PC-3 (cell line): ENCODE measurements at regions not wholly inside any gene's neighbourhood (a gene's known extent, or its start where the extent isn't known, plus 50 kb on each side); places are given as distances from the start of the nearest gene placed in this dataset.

Experiments
- ATAC-seq: fragments of 200-7000 bp; cut with Tn5 transposase; 2 replicates; pipeline ENCODE4 v1.9.1; 2020; ENCODE audit warnings: mild to moderate bottlenecking, moderate library complexity
- BruUV-seq: library from RNA; stranded (reverse); fragments of 400-500 nt; replicated peaks from 2 replicates; lab custom pipeline; 2021; lab: Mats Ljungman, UMichigan
- CTCF ChIA-PET: fragments of 300-600 bp; sonication (Branson Sonifier 250); formaldehyde crosslinking; loops from one replicate; lab custom pipeline; 2022; ENCODE audit warnings: antibody characterized with exemption; lab: Charles Lee
- POLR2A ChIA-PET: fragments of 300-600 bp; sonication (Branson Sonifier 250); formaldehyde crosslinking; loops from one replicate; lab custom pipeline; 2022; ENCODE audit warnings: antibody characterized with exemption; ENCODE audit not compliant: unreplicated experiment; lab: Charles Lee
- DNase-seq: peaks from one replicate; pipeline ENCODE4 v3.0.0-alpha.2; 2015
- H2AFZ ChIP-seq: fragments of 300-600 bp; sonication (generic); 2 replicates; pipeline ENCODE4 v1.6.0; 2016; ENCODE audit warnings: antibody characterized with exemption, low read length
- H3F3A ChIP-seq: fragments of 300-600 bp; sonication (generic); one replicate; pipeline ENCODE4 v1.6.0; 2017; ENCODE audit warnings: antibody characterized with exemption, low read length, control low read depth, mild to moderate bottlenecking; ENCODE audit not compliant: unreplicated experiment
- H3K27ac ChIP-seq: fragments of 300-600 bp; sonication (generic); 2 replicates; pipeline ENCODE4 v1.5.1; 2016; ENCODE audit warnings: mild to moderate bottlenecking, low read length
- H3K27me3 ChIP-seq: fragments of 300-600 bp; sonication (generic); 2 replicates; pipeline ENCODE4 v1.6.1; 2016; ENCODE audit warnings: low read length, mixed read lengths
- H3K36me3 ChIP-seq: fragments of 300-600 bp; sonication (generic); 2 replicates; pipeline ENCODE4 v1.6.1; 2016; ENCODE audit warnings: low read depth, mixed run types, low read length, mixed read lengths
- H3K4me1 ChIP-seq: fragments of 300-600 bp; sonication (generic); 2 replicates; pipeline ENCODE4 v1.5.1; 2016; ENCODE audit warnings: low read length; ENCODE audit not compliant: insufficient read depth
- H3K4me2 ChIP-seq: fragments of 300-600 bp; sonication (generic); 2 replicates; pipeline ENCODE4 v1.6.0; 2016; ENCODE audit warnings: low read length
- H3K4me3 ChIP-seq: fragments of 300-600 bp; sonication (generic); 2 replicates; pipeline ENCODE4 v1.5.1; 2016; ENCODE audit warnings: mild to moderate bottlenecking, low read length, mixed read lengths
- H3K79me2 ChIP-seq: fragments of 300-600 bp; sonication (generic); 2 replicates; pipeline ENCODE4 v1.6.1; 2017; ENCODE audit warnings: low read length, mixed read lengths
- H3K9ac ChIP-seq: fragments of 300-600 bp; sonication (generic); 2 replicates; pipeline ENCODE4 v1.6.0; 2016; ENCODE audit warnings: mild to moderate bottlenecking, low read length
- H3K9me2 ChIP-seq: fragments of 300-600 bp; sonication (generic); replicated peaks from 2 replicates; pipeline ENCODE4 v1.6.1; 2016; ENCODE audit warnings: mixed run types, low read length, mixed read lengths
- H3K9me3 ChIP-seq: fragments of 300-600 bp; sonication (generic); 2 replicates; pipeline ENCODE4 v1.6.1; 2016; ENCODE audit warnings: low read length, mixed read lengths
- H4K20me1 ChIP-seq: fragments of 300-600 bp; sonication (generic); 2 replicates; pipeline ENCODE4 v1.6.1; 2016; ENCODE audit warnings: low read length, mixed read lengths
- CTCF ChIP-seq: fragments of 300-600 bp; sonication (generic); conservative IDR thresholded peaks from 2 replicates; pipeline ENCODE4 v1.5.1; 2017; ENCODE audit warnings: antibody characterized with exemption, low read depth, mild to moderate bottlenecking, low read length
- EZH2 ChIP-seq: fragments of 300-600 bp; sonication (generic); IDR thresholded peaks from one replicate; pipeline ENCODE4 v1.6.1; 2017; ENCODE audit warnings: antibody characterized with exemption, mild to moderate bottlenecking, low read length; ENCODE audit not compliant: unreplicated experiment
- EZH2phosphoT487 ChIP-seq: fragments of 300-600 bp; sonication (generic); IDR thresholded peaks from 2 replicates; pipeline ENCODE4 v1.6.1; 2018; ENCODE audit warnings: mild to moderate bottlenecking, antibody characterized with exemption, low read length, borderline replicate concordance
- intact Hi-C: fragments of 100-400 bp; cut with micrococcal nuclease; formaldehyde crosslinking; loops from 2 replicates; pipeline ENCODE4 v1.9.0; 2023

GRCh38 chr2:65730186-65730585 is 297.8 kb upstream of the SPRED2 start:
- H3K4me1 ChIP-seq: peaks cover 34% of the 10 kb centered on the region
- H2AFZ ChIP-seq: no peak overlapping the region
- H3K4me3 ChIP-seq: no peak overlapping the region
- TF ChIP-seq EZH2phosphoT487: no peak
- no peak for TF ChIP-seq EZH2
- TF ChIP-seq CTCF: no peak
- DNase-seq: peak; percentile 87
- H3K9ac ChIP-seq: no peak overlapping the region
- no peaks in the 10 kb centered on the region; the same call in 1 of the 2 replicates for H3K27me3 ChIP-seq
- H3K4me2 ChIP-seq: peak overlapping the region; percentile 32
- H3K9me2 ChIP-seq: 0 out of 2 replicates have a peak, but pooled peaks cover 3% of the 10 kb centered on the region
- no peaks in the 10 kb centered on the region for H3K79me2 ChIP-seq
- H3K27ac ChIP-seq: peak overlapping the region; percentile 55
- no peaks in the 10 kb centered on the region for H3F3A ChIP-seq
- H4K20me1 ChIP-seq: no peaks in the 10 kb centered on the region
- ChIA-PET CTCF (interaction anchor here (1.5 kb wide), 1 partner anchor 90 kb away, joined by 5 read pairs; no protein-coding TSS in a partner anchor), POLR2A (interaction anchor here (0.6 kb wide), 1 partner anchor 785 kb away, joined by 4 read pairs; no protein-coding TSS in a partner anchor)
- H3K36me3 ChIP-seq: no peaks in the 10 kb centered on the region
- BruUV-seq: no TSS peak
- no peaks in the 10 kb centered on the region for H3K9me3 ChIP-seq
- peak; percentile 41 for ATAC-seq
- intact Hi-C loops: no loop called here

- no peaks in the 10 kb centered on the region for H3K9me3 ChIP-seq
- H2AFZ ChIP-seq: no peak overlapping the region
- H3K36me3 ChIP-seq: no peaks in the 10 kb centered on the region
- no TSS peak for BruUV-seq
- CTCF ChIA-PET: interaction anchor here (1.5 kb wide), 1 partner anchor 89 kb away, joined by 5 read pairs; no protein-coding TSS in a partner anchor
- H3K79me2 ChIP-seq: no peaks in the 10 kb centered on the region
- no peak overlapping the region for H3K9ac ChIP-seq
- H3K27me3 ChIP-seq: no peaks in the 10 kb centered on the region; the same call in 1 of the 2 replicates
- TF ChIP-seq CTCF (no peak), EZH2phosphoT487 (no peak), EZH2 (no peak)
- H4K20me1 ChIP-seq: no peaks in the 10 kb centered on the region
- H3K9me2 ChIP-seq: 0 out of 2 replicates have a peak, but pooled peaks cover 3% of the 10 kb centered on the region
- intact Hi-C loops: loop anchor here (2.0 to 10.0 kb wide), 2 partner anchors 66 to 846 kb away; no protein-coding TSS in a partner anchor
- no peaks in the 10 kb centered on the region for H3F3A ChIP-seq
- H3K4me3 ChIP-seq: no peak overlapping the region
- ATAC-seq (peak; percentile 7; the same call in 1 of the 2 replicates), DNase-seq (no peak)
- POLR2A ChIA-PET: no interaction called here
- H3K4me1 ChIP-seq: peaks cover 43% of the 10 kb centered on the region
- H3K27ac ChIP-seq: peak overlapping the region; percentile 55
- peak overlapping the region; percentile 32 for H3K4me2 ChIP-seq
Observed at GRCh38 chr2:65729246-65729645, 296.8 kb upstream of the SPRED2 start.

- Histone ChIP-seq H3K9me2 (0 out of 2 replicates have a peak, but pooled peaks cover 7% of the 10 kb centered on the region), H3K4me2 (peak overlapping the region; percentile 47), H3K36me3 (no peaks in the 10 kb centered on the region), H3K27me3 (no peaks in the 10 kb centered on the region; the same call in 1 of the 2 replicates), H3K27ac (peak overlapping the region; percentile 55), H3K9me3 (no peaks in the 10 kb centered on the region), H2AFZ (no peak overlapping the region), H3K79me2 (no peaks in the 10 kb centered on the region), H3K9ac (no peak overlapping the region), H4K20me1 (no peaks in the 10 kb centered on the region), H3K4me3 (no peak overlapping the region), H3K4me1 (peaks cover 49% of the 10 kb centered on the region), H3F3A (no peaks in the 10 kb centered on the region)
- ATAC-seq (peak; percentile 90), DNase-seq (peak; percentile 95)
- no TSS peak for BruUV-seq
- no peak for TF ChIP-seq EZH2phosphoT487
- TF ChIP-seq EZH2: no peak
- TF ChIP-seq CTCF: no peak; the same call in 1 of the 2 replicates
- ChIA-PET CTCF (no interaction called here), POLR2A (no interaction called here)
- intact Hi-C loops: loop anchor here (2.0 to 10.0 kb wide), 2 partner anchors 66 to 846 kb away; no protein-coding TSS in a partner anchor
Observed at GRCh38 chr2:65728477-65729180, 296.2 kb upstream of the SPRED2 start.
